ENCODE measurements at regions not wholly inside any gene's neighbourhood (a gene's known extent, or its start where the extent isn't known, plus 50 kb on each side); places are given as distances from the start of the nearest gene placed in this dataset.

DNA sequence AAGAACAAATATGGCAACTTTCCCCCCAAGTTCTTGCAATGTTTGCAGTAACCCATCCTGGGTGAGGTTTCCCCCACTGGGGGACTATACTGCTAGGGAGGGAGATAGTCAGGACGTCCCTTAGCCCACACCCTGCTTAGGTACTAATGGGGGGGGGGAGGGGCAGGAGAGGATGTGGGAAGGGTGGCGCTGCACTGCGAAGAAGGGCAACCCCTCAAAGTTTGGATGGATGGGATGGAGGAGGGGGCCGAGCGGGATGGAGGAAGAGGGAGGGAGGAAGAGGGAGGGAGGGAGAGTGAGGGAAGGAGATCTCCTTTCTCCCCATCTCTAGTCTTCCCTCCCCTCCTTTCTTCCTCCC is 100.6 kb upstream of the HSD17B12 start:
- DNase-seq, result no peak
- Histone ChIP-seq H3K4me1 (peaks cover 0 to 65% (median 50%) of the 10 kb centered on the region in 4 donors), H3K27me3 (peaks cover 43 to 100% (median 96%) of the 10 kb centered on the region in 3 donors), H3K27ac (no peak overlapping the region), H3K9me3 (no peaks in the 10 kb centered on the region), H3K36me3 (no peaks in the 10 kb centered on the region), H3K4me3 (peak overlapping the region in 3 of 4 donors; percentile 33 to 50 (median 50))
- 0% methylated on average over 5 of the region's 5 CpGs for WGBS, 2 donors
- TF ChIP-seq POLR2A (IDR thresholded peaks at IDR 0.05), result no peak
- intact Hi-C loops (cut with DNase I), result no loop called here

DNA sequence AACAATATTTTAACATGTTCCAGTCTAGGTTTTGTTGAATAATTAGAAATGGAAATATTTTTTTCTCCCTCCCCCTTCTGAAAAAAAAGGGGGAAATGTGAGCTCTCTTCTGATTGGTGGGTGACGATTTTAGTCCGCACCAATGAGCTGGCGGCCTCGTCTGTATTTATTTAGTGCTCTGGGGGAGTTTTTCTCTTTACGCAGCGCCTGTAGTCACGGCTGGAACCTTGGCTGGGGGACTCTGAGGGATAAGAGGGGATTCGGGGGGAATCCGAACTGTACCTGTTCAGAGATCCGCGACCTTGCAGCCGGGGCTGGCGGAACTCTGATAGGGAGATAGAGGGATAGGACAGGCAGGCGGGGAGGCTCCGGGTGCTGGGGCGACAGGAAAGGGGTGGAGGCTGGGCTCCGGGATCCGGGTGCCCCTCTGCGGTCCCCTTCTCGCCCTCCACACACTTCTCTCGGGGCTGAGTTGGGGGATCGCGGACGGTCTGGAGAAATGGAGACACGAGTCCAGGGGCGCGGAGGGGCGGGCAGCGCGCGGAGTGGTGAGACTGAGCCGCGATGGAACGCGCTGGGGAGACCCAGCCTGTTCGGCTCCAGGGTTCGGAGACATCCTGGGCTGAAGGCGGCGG is 99.7 kb upstream of the HSD17B12 start:
- H3K4me3 ChIP-seq, result peak overlapping the region in 2 of 4 donors; percentile 20 to 34
- WGBS, 2 donors, result 2 to 5% methylated on average over 39 of the region's 39 CpGs

DNA sequence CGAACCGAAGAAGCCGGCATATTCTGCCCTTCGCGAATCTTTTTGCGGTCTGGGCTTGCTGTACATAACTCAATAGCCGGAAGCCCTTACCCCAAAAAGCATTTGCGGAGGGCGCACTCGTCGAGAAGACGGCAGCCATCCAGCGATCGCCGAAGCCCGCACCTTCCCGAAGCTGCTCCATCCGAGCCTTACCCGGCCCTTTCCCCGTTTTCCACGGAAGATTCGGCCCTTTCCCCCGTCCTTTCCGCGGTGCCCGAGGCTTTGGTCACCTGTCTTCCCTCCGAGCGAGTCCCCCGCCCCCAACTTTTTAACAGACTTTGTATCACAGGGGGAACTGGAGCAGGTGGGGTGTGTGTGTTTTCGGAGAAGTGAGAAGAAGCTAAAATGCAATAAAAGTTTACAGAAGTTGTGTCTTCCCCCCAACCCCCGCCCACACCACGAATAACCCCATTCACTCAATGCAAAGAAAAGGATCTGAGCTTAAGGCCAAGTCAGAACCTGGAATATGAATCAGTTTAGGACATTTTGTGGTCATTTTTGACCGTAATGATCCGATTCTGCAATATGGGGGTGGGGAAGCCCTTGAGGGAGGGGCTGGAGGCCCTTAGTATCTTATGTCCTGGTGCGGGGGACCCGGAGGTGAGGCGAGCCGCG is 99.0 kb upstream of the HSD17B12 start:
- intact Hi-C loops (cut with DNase I), result no loop called here
- Histone ChIP-seq H3K4me1 (peaks cover 0 to 49% (median 34%) of the 10 kb centered on the region in 4 donors), H3K36me3 (no peaks in the 10 kb centered on the region), H3K27me3 (peaks cover 41 to 94% (median 82%) of the 10 kb centered on the region in 3 donors), H3K4me3 (peak overlapping the region in 2 of 4 donors; percentile 20 to 34), H3K9me3 (no peaks in the 10 kb centered on the region), H3K27ac (no peak overlapping the region)
- DNase-seq, result no peak
- WGBS, 2 donors, result 2 to 8% methylated on average over 39 of the region's 39 CpGs
- TF ChIP-seq, protein P1, sequence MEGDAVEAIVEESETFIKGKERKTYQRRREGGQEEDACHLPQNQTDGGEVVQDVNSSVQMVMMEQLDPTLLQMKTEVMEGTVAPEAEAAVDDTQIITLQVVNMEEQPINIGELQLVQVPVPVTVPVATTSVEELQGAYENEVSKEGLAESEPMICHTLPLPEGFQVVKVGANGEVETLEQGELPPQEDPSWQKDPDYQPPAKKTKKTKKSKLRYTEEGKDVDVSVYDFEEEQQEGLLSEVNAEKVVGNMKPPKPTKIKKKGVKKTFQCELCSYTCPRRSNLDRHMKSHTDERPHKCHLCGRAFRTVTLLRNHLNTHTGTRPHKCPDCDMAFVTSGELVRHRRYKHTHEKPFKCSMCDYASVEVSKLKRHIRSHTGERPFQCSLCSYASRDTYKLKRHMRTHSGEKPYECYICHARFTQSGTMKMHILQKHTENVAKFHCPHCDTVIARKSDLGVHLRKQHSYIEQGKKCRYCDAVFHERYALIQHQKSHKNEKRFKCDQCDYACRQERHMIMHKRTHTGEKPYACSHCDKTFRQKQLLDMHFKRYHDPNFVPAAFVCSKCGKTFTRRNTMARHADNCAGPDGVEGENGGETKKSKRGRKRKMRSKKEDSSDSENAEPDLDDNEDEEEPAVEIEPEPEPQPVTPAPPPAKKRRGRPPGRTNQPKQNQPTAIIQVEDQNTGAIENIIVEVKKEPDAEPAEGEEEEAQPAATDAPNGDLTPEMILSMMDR (IDR thresholded peaks at IDR 0.05), result no peak
- no peak for TF ChIP-seq EP300 (IDR thresholded peaks at IDR 0.05)
- no peak for TF ChIP-seq POLR2A (IDR thresholded peaks at IDR 0.05)
- TF ChIP-seq POLR2AphosphoS5 (IDR thresholded peaks at IDR 0.05), result no peak

More for the DNA sequence above, 99.7 kb upstream of the HSD17B12 start:
- intact Hi-C loops (cut with DNase I), result no loop called here
- peaks cover 0 to 56% (median 40%) of the 10 kb centered on the region in 4 donors for H3K4me1 ChIP-seq
- TF ChIP-seq POLR2AphosphoS5 (IDR thresholded peaks at IDR 0.05) (no peak), EP300 (IDR thresholded peaks at IDR 0.05) (no peak), POLR2A (IDR thresholded peaks at IDR 0.05) (no peak)
- TF ChIP-seq, protein P1 (IDR thresholded peaks at IDR 0.05), result no peak
- H3K27me3 ChIP-seq, result peaks cover 41 to 100% (median 88%) of the 10 kb centered on the region in 3 donors
- H3K9me3 ChIP-seq, result no peaks in the 10 kb centered on the region
- H3K36me3 ChIP-seq, result no peaks in the 10 kb centered on the region
- no peak for DNase-seq
- no peak overlapping the region for H3K27ac ChIP-seq

DNA sequence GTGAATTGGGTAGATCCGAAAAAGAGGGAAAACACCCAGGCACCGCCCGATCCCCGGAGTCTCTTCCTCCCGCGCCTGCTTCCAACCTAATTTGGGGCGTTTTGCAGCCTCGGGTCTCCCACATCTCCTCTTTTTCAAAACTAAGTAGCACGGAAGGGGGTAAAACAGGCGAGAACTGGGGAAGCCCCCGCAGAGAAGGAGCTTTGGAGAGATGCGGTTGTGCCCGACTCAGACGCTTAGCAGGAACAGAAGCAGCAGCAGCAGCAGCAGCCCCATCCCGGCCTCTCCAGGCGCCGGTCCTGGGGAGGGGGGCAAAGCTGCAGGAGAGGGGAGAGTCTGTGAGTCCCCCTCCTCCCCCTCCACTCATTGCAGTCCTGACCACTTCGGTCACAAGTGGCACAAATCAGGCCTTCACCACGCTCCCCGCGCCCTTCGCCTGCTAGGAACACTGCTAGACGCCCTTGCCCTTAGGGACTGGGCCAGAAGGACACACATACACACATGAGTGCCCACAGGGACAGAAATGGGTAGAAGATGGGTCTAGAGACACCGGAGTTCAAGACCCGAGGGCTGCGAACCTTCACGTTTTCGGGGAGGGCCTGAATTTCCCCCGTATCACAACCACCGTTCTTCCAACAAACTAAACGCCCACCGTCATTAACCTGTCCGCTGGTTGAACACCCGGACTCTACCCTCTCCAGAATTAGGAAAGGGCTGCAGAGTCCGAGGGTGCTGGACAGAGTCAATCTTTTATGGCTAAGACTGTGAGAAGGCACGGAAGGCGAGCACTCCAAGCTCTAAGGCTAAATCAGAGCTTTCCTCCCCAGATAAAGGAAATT is 98.3 kb upstream of the HSD17B12 start:
- DNase-seq, result no peak
- H3K4me1 ChIP-seq, result peaks cover 0 to 42% (median 28%) of the 10 kb centered on the region in 4 donors
- no peaks in the 10 kb centered on the region for H3K9me3 ChIP-seq
- H3K36me3 ChIP-seq, result no peaks in the 10 kb centered on the region
- TF ChIP-seq POLR2AphosphoS5 (IDR thresholded peaks at IDR 0.05), result no peak
- TF ChIP-seq EP300 (IDR thresholded peaks at IDR 0.05), result no peak
- TF ChIP-seq, protein P1 (IDR thresholded peaks at IDR 0.05), result no peak
- TF ChIP-seq POLR2A (IDR thresholded peaks at IDR 0.05), result no peak
- H3K27me3 ChIP-seq, result peaks cover 39 to 86% (median 76%) of the 10 kb centered on the region in 3 donors
- 11 to 26% methylated on average over 37 of the region's 37 CpGs for WGBS, 2 donors
- no peak overlapping the region for H3K4me3 ChIP-seq
- no peak overlapping the region for H3K27ac ChIP-seq
- intact Hi-C loops (cut with DNase I), result no loop called here

All from sigmoid colon (tissue), 6 donors.